ENCODE measurements at regions not wholly inside any gene's neighbourhood (a gene's known extent, or its start where the extent isn't known, plus 50 kb on each side); places are given as distances from the start of the nearest gene placed in this dataset.

GRCh38 chr9:118268046-118268445 lies 563.8 kb downstream of the TLR4 start:
- no peak for TF ChIP-seq SIN3A (IDR thresholded peaks at IDR 0.05; ENCODE audit: borderline replicate concordance, insufficient read depth, low read length)
- TF ChIP-seq POLR2AphosphoS5 (IDR thresholded peaks at IDR 0.05; ENCODE audit: low read depth, low read length) = no peak
- TF ChIP-seq, protein P1, sequence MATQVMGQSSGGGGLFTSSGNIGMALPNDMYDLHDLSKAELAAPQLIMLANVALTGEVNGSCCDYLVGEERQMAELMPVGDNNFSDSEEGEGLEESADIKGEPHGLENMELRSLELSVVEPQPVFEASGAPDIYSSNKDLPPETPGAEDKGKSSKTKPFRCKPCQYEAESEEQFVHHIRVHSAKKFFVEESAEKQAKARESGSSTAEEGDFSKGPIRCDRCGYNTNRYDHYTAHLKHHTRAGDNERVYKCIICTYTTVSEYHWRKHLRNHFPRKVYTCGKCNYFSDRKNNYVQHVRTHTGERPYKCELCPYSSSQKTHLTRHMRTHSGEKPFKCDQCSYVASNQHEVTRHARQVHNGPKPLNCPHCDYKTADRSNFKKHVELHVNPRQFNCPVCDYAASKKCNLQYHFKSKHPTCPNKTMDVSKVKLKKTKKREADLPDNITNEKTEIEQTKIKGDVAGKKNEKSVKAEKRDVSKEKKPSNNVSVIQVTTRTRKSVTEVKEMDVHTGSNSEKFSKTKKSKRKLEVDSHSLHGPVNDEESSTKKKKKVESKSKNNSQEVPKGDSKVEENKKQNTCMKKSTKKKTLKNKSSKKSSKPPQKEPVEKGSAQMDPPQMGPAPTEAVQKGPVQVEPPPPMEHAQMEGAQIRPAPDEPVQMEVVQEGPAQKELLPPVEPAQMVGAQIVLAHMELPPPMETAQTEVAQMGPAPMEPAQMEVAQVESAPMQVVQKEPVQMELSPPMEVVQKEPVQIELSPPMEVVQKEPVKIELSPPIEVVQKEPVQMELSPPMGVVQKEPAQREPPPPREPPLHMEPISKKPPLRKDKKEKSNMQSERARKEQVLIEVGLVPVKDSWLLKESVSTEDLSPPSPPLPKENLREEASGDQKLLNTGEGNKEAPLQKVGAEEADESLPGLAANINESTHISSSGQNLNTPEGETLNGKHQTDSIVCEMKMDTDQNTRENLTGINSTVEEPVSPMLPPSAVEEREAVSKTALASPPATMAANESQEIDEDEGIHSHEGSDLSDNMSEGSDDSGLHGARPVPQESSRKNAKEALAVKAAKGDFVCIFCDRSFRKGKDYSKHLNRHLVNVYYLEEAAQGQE (IDR thresholded peaks at IDR 0.05; ENCODE audit: insufficient read depth in 1 of 2, low read depth in 2 of 2, low read length in 2 of 2) = no peak
- no peak for TF ChIP-seq TAF1 (IDR thresholded peaks at IDR 0.05; ENCODE audit: borderline replicate concordance, insufficient read depth, low read length)
- no peak for TF ChIP-seq FOXP2 (optimal IDR thresholded peaks at IDR 0.05; ENCODE audit: borderline replicate concordance, extremely low read depth, extremely low read length, insufficient read depth)

DNA sequence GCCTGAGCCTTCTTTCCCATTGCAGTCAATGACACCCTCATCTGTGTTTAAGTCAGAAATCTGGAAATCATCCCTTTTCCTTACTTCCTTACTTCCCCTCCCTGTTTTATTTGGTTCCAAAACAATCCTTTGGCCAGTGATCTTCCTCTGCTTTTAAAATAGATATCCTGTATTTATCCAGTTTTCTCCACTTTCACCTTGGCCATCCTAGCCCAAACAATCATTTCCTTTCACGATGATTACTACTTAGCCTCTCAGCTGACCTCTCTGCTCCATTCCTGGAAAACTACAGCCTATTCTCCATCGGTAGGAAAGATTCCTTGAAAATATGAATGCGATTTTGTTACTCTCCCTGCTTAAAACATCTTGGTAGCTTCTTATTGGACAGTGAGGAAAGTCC lies 565.4 kb downstream of the TLR4 start:
- TF ChIP-seq FOXP2 (optimal IDR thresholded peaks at IDR 0.05; ENCODE audit: borderline replicate concordance, extremely low read depth, extremely low read length, insufficient read depth) (no peak), TAF1 (IDR thresholded peaks at IDR 0.05; ENCODE audit: borderline replicate concordance, insufficient read depth, low read length) (no peak), SIN3A (IDR thresholded peaks at IDR 0.05; ENCODE audit: borderline replicate concordance, insufficient read depth, low read length) (no peak), POLR2AphosphoS5 (IDR thresholded peaks at IDR 0.05; ENCODE audit: low read depth, low read length) (no peak)
- TF ChIP-seq, protein P1 (IDR thresholded peaks at IDR 0.05; ENCODE audit: insufficient read depth in 1 of 2, low read depth in 2 of 2, low read length in 2 of 2) = no peak

GRCh38 chr9:118271331-118271730 lies 567.1 kb downstream of the TLR4 start:
- TF ChIP-seq SIN3A (IDR thresholded peaks at IDR 0.05; ENCODE audit: borderline replicate concordance, insufficient read depth, low read length) = no peak
- TF ChIP-seq FOXP2 (optimal IDR thresholded peaks at IDR 0.05; ENCODE audit: borderline replicate concordance, extremely low read depth, extremely low read length, insufficient read depth) = no peak
- TF ChIP-seq POLR2AphosphoS5 (IDR thresholded peaks at IDR 0.05; ENCODE audit: low read depth, low read length) = no peak
- TF ChIP-seq TAF1 (IDR thresholded peaks at IDR 0.05; ENCODE audit: borderline replicate concordance, insufficient read depth, low read length) = no peak
- TF ChIP-seq, protein P1 (IDR thresholded peaks at IDR 0.05; ENCODE audit: insufficient read depth in 1 of 2, low read depth in 2 of 2, low read length in 2 of 2) = no peak

GRCh38 chr9:118271936-118272335 lies 567.7 kb downstream of the TLR4 start:
- no peak for TF ChIP-seq SIN3A (IDR thresholded peaks at IDR 0.05; ENCODE audit: borderline replicate concordance, insufficient read depth, low read length)
- TF ChIP-seq, protein P1 (IDR thresholded peaks at IDR 0.05; ENCODE audit: insufficient read depth in 1 of 2, low read depth in 2 of 2, low read length in 2 of 2) = no peak
- no peak for TF ChIP-seq POLR2AphosphoS5 (IDR thresholded peaks at IDR 0.05; ENCODE audit: low read depth, low read length)
- no peak for TF ChIP-seq TAF1 (IDR thresholded peaks at IDR 0.05; ENCODE audit: borderline replicate concordance, insufficient read depth, low read length)
- TF ChIP-seq FOXP2 (optimal IDR thresholded peaks at IDR 0.05; ENCODE audit: borderline replicate concordance, extremely low read depth, extremely low read length, insufficient read depth) = no peak

GRCh38 chr9:118273048-118273447 lies 568.8 kb downstream of the TLR4 start:
- TF ChIP-seq TAF1 (IDR thresholded peaks at IDR 0.05; ENCODE audit: borderline replicate concordance, insufficient read depth, low read length) = no peak
- TF ChIP-seq FOXP2 (optimal IDR thresholded peaks at IDR 0.05; ENCODE audit: borderline replicate concordance, extremely low read depth, extremely low read length, insufficient read depth) = no peak
- no peak for TF ChIP-seq POLR2AphosphoS5 (IDR thresholded peaks at IDR 0.05; ENCODE audit: low read depth, low read length)
- TF ChIP-seq SIN3A (IDR thresholded peaks at IDR 0.05; ENCODE audit: borderline replicate concordance, insufficient read depth, low read length) = no peak
- TF ChIP-seq, protein P1 (IDR thresholded peaks at IDR 0.05; ENCODE audit: insufficient read depth in 1 of 2, low read depth in 2 of 2, low read length in 2 of 2) = no peak
